ENCODE measurements at regions not wholly inside any gene's neighbourhood (a gene's known extent, or its start where the extent isn't known, plus 50 kb on each side); places are given as distances from the start of the nearest gene placed in this dataset.
"Not testable (repeated sequence)": the region's sequence is repeated elsewhere in the genome, so short reads cannot be mapped to it uniquely, and the experiment has no call there.

DNA sequence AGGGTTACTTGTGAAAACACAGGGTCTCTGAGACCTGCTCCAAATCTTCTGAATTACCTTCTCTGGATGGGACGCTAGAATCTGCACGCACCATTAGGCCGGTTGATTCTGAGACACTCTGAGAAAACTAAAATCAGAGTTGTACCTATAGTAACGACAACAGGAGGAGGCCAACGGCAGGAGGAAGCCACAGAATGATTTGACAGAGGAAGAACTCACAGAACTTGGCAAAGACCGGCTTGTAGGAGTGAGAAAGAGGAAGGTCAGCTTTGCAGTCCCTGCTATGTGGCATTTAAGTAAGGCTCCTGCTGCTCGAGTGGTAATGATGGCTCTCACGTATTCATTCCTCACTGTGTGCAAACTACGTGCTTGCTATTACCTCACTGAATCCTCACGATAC lies 483.0 kb downstream of the TMEM114 start:
- DNase-seq: no peak

DNA sequence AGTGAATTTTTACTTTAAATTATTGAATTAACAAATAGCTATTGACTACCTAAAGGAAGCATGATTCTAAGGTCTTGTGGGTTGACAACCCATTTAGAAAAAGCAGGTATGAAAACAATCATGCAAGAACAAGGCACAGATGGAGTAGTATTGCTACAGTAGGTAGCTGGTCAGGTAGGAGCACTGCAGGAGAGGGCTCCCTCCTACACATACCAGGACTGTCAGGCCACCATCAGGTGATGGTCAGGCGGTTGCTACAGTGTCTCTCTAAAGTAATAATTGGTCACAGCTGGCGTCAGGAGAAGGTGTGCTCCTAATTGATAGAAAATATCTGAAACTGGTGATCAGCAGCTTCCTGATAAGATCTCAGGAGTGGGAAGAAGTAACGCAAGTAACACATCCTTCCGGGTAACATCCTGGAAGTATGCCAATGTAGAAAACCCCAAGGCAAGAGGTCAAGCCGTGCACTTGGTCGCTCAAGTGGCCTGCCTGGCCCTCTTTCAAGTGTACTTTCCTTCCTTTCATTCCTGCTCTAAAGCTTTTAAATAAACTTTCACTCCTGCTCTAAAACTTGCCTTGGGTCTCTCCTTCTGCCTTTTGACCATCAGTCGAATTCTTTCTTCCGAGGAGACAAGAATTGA lies 486.5 kb downstream of the TMEM114 start:
- DNase-seq: no peak

DNA sequence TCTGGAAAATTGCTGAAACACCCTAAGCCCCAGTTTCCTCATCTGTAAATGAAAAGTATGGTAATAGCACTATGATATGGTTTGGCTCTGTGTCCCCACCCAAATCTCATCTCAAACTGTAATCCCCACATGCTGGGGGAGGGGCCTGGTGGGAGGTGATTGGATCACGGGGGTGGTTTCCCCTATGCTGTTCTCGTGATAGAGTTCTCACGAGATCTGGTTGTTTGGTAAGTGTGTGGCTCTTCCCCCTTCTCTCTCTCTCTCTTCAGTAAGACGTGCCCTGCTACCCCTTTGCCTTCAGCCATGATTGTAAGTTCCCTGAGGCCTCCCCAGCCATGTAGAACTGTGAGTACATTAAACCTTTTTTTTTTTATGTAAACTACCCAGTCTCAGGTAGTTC lies 490.7 kb downstream of the TMEM114 start:
- no peak for DNase-seq

DNA sequence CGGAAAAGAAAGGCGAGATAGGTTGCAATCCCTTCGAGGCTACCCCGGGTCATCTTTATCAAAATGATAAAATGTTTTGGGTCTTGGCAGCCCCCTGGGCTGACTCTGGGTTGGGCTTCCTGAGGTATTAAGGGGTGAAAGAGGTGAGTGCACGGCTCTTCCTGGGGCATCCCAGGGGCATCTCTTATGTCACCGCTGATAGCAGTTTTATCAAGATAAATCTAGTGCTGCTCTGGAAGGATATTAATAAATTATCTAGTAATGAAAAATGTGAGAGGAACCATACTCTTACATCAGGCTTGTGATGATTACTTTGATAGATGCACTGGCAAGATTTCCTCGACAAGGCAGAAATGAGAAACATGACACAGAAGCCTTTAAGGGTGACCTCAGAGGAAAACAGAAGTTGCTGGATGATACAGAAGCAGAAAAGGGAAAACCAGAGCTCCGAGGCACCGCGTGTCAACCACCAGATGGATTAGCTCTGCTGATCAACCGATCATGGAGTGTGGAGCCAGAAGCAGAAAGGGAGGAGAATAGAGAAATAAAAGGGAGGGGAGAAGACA lies 491.3 kb downstream of the TMEM114 start:
- no peak for DNase-seq

DNA sequence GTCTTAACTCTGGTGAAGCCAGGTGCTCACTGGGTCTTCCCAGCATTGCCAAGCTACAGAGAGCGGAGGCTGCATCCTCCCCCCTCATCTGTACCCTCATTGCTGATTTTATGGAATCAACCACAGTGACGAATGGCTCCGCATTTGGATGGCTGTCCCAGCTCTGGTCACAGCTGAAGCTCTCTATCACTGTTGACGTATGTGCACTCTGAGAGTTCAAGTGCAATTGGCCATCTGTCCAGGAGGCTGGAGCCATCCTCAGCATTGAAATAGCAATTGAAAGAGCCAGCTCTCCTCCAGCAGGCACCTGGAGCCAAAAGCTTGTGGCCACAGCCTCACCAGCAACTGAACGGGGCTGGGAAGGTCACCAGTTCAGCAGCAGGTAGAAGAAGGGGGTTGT lies 494.1 kb downstream of the TMEM114 start:
- DNase-seq: no peak

DNA sequence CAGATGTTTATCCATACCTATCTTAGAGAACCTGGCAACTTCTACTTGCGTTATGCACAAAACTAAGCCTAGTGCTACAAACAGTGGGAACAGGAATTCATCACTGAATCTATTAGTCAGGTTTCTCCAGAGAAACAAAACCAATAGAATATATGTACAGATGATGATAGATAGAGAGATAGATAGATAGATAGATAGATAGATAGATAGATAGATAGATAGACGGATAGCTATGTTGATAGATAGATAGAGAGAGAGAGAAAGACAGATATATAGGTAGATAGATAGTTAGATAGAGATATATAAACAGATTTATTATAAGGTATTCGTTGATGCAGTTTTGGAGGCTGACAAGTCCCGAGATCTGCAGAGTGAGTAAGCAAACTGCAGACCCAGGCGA lies 495.6 kb downstream of the TMEM114 start:
- DNase-seq: no peak

DNA sequence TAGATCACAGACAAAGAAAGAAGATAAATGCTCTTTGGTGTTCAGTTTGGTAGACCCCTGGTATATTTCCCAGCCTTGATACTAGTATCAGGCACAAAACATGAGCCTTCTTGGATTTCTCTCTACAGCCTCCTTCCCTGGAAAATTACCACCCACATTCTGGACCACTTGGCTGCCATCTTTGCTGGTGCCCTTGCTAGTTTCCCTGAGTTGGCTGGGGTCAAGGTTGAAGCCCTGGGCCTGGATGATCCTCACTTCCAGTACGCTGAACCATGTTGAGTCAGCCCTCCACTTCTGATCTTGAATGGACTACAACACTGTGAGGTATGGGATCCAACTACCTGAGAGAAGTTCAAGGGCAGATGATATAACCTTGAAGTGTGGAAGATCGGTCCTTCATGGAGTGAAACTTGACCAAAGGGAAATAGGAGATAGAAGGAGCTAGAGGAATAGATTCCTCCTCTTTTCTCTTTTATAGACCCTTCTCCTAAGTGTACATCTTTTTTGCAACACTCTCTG lies 501.4 kb downstream of the TMEM114 start:
- DNase-seq: no peak

DNA sequence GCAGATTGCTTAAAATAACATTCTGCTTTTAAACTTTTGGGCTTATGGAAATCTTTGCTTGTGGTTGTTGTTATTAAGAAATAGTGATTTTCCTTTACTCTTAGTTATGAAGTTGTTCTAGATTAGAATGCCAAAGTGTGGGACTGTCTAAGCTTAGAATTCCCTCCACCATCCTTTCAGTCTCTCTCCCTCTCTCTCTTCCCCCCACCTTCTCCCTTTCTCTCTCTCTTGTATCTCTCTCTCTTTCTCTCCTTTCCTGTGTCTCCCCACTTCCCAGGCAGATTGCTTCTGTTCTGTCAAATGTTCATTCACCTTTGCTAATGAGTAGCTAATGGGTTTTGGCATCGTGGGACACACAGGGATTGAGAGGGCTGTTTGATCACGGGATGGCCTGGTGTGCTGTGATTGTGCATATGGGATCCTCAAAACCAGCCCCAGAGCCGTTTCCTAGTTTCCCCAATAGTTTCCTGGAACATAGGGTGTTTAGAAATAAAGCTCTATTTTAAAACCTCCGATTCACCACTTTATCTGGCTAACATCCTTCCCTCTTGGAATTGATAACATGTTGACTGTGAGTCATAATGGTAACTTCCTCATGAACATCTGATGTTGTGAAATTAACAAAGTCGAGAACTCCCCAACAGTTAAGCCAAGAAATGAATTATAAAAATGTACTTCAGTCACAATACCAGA lies 502.6 kb downstream of the TMEM114 start:
- no peak for DNase-seq

DNA sequence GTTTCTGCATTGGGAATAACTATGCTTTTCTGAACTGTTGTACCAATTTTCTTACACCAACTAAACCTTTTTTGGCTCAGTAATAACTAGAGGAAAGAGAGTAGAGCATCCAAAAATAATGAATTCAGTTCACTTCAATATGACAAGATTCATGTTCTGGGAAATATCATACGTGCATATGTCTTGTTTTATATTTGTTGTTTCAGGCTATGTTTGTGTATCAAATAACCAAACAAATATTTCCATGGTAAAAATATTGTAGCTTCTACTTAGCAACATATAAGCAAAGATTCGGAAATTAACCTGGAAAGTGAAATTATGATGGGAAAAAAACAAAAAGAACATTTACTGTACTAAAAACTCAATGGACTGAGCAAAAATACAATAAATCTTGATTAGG lies 503.2 kb downstream of the TMEM114 start:
- no peak for DNase-seq

DNA sequence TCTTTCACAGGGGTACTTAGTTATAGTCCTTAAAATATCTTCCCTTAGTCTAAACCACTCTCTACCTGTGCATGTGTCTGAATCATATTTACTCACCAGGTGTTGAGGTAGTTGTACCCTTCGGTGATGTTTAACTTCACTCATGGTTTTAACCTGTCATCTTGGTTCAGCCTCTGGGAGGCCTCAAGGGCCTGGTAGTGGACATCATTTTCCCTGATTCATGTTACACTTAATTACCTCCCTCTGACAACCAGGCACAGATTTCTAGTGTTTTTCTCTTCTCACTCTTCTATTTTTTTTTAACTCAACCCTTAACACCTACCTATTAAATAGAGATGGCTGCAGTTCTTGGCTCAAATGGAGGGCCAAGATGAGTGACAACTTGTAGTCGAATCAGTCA lies 505.4 kb downstream of the TMEM114 start:
- no peak for DNase-seq

DNA sequence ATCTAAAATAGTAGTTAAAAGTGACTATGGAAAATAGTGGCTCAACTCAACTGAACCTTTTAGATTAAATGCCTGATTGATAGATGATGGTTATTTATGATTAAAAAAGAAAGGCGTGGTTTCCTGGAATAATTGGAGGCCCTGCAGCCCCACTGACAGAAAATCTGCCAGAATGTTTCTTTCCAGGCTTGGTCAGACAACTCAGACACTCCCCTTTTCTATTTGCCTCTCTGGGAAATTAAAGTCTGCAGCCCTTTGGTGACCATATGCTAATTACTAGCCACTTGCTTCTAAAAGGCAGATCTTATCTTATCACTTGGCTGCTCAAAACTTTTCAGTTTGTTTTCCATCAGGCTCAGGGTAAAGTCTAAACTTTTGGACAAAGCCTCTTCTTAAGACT lies 506.0 kb downstream of the TMEM114 start:
- DNase-seq: no peak

DNA sequence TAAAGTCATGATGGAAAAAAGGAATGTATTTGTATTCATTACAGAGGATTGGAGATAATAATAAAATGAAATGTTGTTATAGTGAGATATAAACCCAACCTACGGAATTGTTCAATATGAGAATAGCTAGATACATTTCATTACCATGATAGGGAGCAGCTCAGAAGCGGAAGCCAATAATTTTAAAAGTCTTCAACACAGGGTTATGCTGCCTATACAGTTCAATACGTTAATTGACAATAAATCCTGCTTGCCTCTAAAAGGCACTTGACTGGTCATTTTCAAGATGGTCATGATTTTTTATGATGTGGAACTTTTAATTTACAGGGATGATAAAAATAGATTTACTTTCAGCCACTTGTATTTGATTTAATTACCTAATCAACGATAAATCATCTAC lies 506.8 kb downstream of the TMEM114 start:
- DNase-seq: no peak

DNA sequence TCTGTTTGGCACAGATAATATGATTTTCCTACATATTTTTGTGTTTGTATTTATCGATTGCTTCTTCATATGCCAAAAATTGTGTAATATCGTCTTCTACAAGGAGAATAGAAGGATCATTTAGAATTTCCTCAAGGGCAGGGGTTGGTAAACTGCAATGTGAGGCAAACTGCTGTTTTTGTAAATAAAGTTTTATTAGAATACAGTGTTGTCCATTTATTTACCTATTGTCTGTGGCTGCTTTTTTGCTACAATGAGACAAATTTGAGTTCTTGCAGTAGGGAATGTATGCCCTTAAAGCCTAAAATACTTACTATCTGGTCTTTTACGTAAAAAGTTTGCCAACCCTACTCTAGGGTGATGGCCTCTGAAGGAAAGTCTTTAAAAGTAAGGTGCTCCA lies 509.5 kb downstream of the TMEM114 start:
- no peak for DNase-seq

DNA sequence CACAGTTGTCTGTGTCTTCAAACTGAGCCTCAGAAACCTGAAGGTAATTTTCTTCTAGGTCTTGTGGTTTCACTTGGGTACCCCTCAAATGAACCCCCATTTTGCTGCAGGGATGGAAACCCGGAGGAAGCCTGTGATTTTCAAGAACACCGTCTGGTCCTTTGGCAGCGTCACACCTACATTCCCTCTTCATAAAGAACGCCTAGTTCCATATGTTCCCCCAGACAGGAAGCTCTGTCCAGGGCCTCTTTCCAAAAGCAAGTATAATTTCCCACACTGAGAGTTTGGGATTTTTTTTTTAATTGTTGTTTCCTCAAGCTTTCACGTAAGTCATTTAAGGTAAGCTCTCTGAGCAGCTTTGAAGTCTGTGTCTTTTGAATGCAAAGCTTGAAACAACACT lies 515.0 kb downstream of the TMEM114 start:
- DNase-seq: no peak

DNA sequence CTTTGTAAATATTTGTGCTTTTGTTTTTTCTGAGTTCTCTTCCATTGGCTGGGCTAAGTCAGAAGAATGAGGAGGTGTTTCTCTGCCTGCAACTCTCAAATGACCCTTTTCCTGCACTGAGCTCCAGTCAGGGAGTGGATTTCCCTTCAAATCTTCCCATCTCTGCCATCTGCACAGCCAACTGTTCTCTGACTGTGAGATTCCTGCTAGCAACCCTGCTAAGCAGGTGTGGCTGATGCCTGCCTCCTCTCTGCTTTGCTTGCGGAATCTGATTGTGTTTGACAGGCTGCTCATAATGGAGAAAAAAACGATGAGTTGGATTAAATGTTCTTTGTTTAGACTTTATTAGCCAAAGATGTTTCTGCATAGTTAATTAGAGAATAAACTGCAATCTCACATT lies 519.8 kb downstream of the TMEM114 start:
- no peak for DNase-seq

DNA sequence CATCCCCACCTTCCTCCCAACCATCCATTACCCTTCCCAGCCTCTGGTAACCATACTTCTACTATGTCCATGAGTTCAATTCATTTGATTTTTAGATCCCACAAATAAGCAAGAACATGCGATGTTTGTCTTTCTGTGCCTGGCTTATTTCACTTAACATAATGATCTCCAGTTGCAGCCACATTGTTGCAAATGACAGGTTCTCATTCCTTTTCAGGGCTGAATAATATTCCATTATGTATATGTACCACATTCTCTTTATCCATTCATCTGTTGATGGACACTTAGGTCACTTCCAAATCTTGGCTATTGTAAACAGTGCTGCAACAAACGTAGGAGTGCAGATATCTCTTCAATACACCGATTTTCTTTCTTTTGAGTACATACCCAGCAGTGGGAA lies 522.1 kb downstream of the TMEM114 start:
- not testable (repeated sequence) for DNase-seq

DNA sequence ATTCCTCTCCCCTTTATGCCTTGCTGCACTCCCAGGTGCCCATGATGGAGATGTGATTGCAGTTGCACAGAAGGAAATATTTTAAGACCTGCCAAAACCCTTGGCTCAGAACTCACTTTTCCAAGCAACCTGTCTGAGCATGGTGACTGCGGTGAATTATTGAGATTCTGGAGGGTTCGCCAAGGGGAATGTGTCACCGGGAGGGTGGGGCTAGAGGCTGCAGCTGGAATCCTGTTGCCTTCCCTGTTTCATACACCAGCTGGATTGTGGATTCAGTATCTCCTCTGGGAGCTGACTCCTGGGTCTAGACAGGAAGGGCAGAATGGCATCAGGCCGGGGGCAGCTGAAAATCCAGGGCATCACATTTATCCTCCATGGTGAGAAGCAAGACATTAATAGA lies 527.2 kb downstream of the TMEM114 start:
- DNase-seq: peak; percentile 17

DNA sequence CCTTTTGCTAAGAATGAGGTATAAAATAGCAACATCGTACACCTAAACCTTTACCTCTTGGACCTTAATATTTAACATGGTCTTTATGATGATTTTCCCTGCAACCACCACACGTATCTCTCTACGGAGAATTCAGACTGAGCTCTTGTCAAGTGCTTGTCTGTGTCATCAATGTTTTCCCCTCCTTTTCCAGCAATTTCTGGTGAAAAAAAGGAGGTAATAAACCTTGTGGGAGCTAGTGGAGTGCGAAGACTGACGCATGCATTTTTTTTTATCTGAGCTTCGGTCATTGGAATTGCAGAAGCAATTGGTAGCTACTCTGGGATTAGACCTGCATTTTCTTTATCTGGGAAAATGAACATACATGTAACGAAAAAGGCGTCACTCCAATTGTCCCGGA lies 527.6 kb downstream of the TMEM114 start:
- DNase-seq: no peak

DNA sequence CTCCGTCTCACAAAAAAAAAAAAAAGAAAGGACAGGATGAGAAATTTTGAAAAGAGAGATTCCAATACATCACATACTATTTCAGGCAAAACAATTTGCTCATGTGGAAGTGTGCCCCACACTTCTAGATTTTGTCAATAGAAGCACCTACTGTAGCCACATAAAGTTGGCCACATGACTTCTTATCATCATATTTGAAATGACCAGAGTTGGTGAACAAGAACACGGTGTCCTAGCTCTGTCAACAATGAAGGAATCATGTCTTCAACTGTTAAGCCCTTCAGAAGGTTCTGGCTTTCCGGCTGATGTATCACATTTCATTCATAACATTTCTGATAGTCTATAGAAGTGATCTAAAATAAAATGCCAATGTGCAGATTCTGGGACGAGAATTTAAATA lies 534.5 kb downstream of the TMEM114 start:
- no peak for DNase-seq

DNA sequence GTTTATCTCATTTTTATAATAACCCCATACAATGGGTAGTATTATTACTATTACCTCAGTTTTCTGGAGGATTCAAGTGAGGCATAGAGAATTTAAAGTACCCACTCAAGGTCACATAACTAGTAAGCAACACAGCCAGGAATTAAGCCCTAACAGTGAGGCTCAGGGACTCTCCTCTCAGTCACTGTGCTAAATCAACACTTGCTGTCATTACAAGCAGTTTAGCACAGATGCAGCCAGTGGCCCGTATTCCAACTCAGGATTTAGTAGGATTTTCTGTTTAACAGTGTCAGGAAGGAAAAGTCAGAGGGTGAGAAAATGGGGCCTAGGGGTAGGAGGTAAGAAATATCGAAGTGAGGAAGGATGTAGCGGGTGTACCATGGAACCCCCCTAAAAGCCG lies 536.9 kb downstream of the TMEM114 start:
- no peak for DNase-seq

DNA sequence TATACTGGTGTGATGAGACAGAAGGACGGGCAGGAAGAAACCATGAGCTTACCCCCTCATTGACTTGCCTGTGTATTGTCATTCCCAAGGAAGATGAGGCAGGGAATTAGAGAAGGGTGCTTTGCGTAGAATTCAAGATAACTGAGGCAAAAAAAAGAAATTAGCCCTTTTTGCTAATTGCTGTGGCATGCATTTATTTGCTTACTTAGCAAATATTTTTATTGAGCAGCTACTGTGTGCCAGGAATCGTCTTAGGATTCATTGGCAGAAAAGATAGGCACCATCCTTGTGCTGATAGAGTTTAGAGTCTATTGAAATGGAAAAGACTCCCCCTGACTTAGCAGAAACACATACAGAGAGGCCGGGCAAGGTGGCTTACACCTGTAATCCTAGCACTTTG lies 541.9 kb downstream of the TMEM114 start:
- DNase-seq: no peak

DNA sequence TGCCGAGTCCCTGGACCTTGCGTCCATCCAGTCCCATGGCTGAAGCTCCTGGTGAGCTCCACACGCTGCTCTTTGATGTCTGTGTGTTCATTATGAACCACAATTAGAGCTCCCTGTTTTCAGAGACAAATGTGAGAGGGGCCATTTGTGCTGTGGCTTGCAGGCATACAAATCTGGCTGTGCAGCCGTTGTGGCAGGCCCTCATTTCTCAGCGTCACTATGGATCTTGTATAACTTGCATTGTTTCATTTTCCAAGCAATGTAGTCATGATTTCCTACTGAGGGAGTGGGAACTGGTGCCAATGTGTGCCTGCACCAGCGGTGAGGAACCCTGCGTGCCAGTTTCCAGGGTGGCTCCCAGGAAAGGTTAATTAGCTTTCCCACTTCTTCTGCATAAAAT lies 542.6 kb downstream of the TMEM114 start:
- DNase-seq: no peak

DNA sequence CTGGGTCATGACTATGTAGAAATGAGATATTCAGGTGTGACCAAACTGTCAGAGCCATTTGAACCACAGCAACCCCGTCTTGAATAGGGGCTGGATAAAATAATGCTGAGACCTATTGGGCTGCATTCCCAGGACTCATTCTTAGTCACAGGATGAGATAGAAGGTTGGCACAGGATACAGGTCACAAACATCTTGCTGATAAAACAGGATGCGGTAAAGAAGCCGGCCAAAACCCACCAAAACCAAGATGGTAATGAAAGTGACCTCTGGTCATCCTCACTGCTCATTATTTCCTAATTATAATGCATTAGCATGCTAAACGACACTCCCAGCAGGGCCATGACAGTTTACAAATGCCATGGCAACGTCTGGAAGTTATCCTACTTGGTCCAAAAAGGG lies 545.5 kb downstream of the TMEM114 start:
- DNase-seq: no peak

DNA sequence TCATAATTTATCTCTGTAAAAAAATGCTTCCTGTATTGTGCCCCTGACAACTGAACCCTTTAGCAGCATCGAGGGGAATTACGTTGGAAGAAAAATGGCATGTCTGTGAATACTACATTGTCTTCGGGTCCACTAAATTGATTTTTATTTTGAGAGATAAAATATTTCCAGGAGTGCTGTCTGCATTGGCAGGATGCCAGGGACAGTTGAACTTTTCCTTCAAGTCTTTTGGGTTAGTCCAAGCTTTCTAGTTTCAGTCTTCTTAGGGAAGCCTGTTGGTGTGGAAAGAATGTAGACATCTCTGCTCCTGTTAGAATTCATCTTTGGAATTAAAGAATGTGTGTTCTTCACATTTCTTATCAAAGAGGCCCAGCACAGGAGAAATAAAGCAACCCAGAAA lies 557.9 kb downstream of the TMEM114 start:
- no peak for DNase-seq

DNA sequence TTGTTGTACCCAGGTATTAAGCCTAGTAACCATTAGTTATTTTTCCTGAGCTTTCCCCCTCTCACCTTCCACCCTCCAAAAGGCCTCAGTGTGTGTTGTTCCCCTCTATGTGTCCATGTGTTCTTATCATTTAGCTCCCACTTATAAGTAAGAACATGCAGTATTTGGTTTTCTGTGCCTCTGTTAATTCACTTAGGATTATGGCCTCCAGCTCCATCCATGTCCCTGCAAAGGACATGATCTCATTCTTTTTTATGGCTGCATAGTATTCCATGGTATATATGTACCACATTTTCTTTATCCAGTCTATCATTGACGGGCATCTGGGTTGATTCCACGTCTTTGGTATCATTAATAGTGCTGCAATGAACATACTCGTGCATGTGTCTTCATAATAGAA lies 560.3 kb downstream of the TMEM114 start:
- DNase-seq: not testable (repeated sequence)

Measured in femur (tissue), 1 donor.